Spinal cord (tissue), 9 donors: ENCODE measurements at regions not wholly inside any gene's neighbourhood (a gene's known extent, or its start where the extent isn't known, plus 50 kb on each side); places are given as distances from the start of the nearest gene placed in this dataset.

Experiments used
- DNase-seq, 6 donors: peaks; one replicate each; pipeline versions ENCODE4 v3.0.0 to v3.0.0-alpha.2; 2013 to 2015; ENCODE audit warnings: low spot score in 6 of 6, low read depth in 4 of 6
- H3K27ac ChIP-seq: one replicate; pipeline ENCODE4 v1.5.1; 2013; ENCODE audit warnings: low read depth, low read length, control low read depth
- H3K27me3 ChIP-seq: one replicate; pipeline ENCODE4 v1.6.1; 2013; ENCODE audit warnings: low read length; ENCODE audit not compliant: control insufficient read depth, insufficient read depth
- H3K36me3 ChIP-seq: one replicate; pipeline ENCODE4 v1.6.1; 2013; ENCODE audit warnings: low read length; ENCODE audit not compliant: control insufficient read depth, insufficient read depth
- H3K4me1 ChIP-seq: one replicate; pipeline ENCODE4 v1.6.1; 2013; ENCODE audit warnings: low read length; ENCODE audit not compliant: control insufficient read depth, insufficient read depth
- H3K4me3 ChIP-seq: one replicate; pipeline ENCODE4 v1.5.1; 2013; ENCODE audit warnings: low read depth, low read length, control low read depth
- H3K9me3 ChIP-seq: one replicate; pipeline ENCODE4 v1.6.1; 2013; ENCODE audit warnings: low read length; ENCODE audit not compliant: control insufficient read depth, insufficient read depth
- WGBS: methylation state at CpG from one replicate; pipeline ENCODE4 v1.1.5; 2013; ENCODE audit warnings: missing lambda C conversion rate; ENCODE audit not compliant: insufficient coverage; 5-methylcytosine and 5-hydroxymethylcytosine counted together
- donor health status: healthy.

- Histone ChIP-seq H3K27me3 (no peaks in the 10 kb centered on the region), H3K36me3 (no peaks in the 10 kb centered on the region), H3K4me1 (peaks cover 26% of the 10 kb centered on the region), H3K4me3 (no peak overlapping the region), H3K27ac (no peak overlapping the region), H3K9me3 (no peaks in the 10 kb centered on the region)
- DNase-seq, result no peak
- WGBS, result no CpG with 5 or more reads among the region's 1 CpG
Observed at GRCh38 chr20:57927376-57927775, 217.6 kb upstream of the PMEPA1 start.

GRCh38 chr20:57922706-57923105, 212.9 kb upstream of the PMEPA1 start:
- Histone ChIP-seq H3K27ac (no peak overlapping the region), H3K9me3 (no peaks in the 10 kb centered on the region), H3K36me3 (no peaks in the 10 kb centered on the region), H3K27me3 (no peaks in the 10 kb centered on the region), H3K4me1 (peaks cover 17% of the 10 kb centered on the region), H3K4me3 (no peak overlapping the region)
- peak in 4 of 6 donors; percentile 46 to 90 (median 64) for DNase-seq
- 24% methylated on average over 4 of the region's 10 CpGs for WGBS

- no peaks in the 10 kb centered on the region for H3K9me3 ChIP-seq
- H3K27ac ChIP-seq, result no peak overlapping the region
- H3K4me1 ChIP-seq, result peaks cover 17% of the 10 kb centered on the region
- H3K27me3 ChIP-seq, result no peaks in the 10 kb centered on the region
- WGBS, result 71% methylated on average over 1 of the region's 4 CpGs
- peak in 1 of 6 donors; percentile 56 for DNase-seq
- H3K4me3 ChIP-seq, result no peak overlapping the region
- no peaks in the 10 kb centered on the region for H3K36me3 ChIP-seq
Observed at GRCh38 chr20:57922083-57922482, 212.3 kb upstream of the PMEPA1 start.

GRCh38 chr20:57921676-57922075, 211.9 kb upstream of the PMEPA1 start:
- H3K27me3 ChIP-seq, result no peaks in the 10 kb centered on the region
- peak in 1 of 6 donors; percentile 65 for DNase-seq
- no peaks in the 10 kb centered on the region for H3K9me3 ChIP-seq
- no peak overlapping the region for H3K27ac ChIP-seq
- H3K4me3 ChIP-seq, result no peak overlapping the region
- 78% methylated on average over 8 of the region's 8 CpGs for WGBS
- no peaks in the 10 kb centered on the region for H3K36me3 ChIP-seq
- H3K4me1 ChIP-seq, result peaks cover 17% of the 10 kb centered on the region

- 96% methylated on average over 6 of the region's 6 CpGs for WGBS
- Histone ChIP-seq H3K4me3 (no peak overlapping the region), H3K9me3 (no peaks in the 10 kb centered on the region), H3K4me1 (peaks cover 17% of the 10 kb centered on the region), H3K27me3 (no peaks in the 10 kb centered on the region), H3K36me3 (no peaks in the 10 kb centered on the region), H3K27ac (no peak overlapping the region)
- DNase-seq, result no peak
Observed at GRCh38 chr20:57920971-57921370, 211.2 kb upstream of the PMEPA1 start.

- H3K9me3 ChIP-seq, result no peaks in the 10 kb centered on the region
- no peaks in the 10 kb centered on the region for H3K36me3 ChIP-seq
- no peaks in the 10 kb centered on the region for H3K27me3 ChIP-seq
- no peak overlapping the region for H3K27ac ChIP-seq
- peaks cover 17% of the 10 kb centered on the region for H3K4me1 ChIP-seq
- WGBS, result 87% methylated on average over 1 of the region's 3 CpGs
- H3K4me3 ChIP-seq, result no peak overlapping the region
- DNase-seq, result no peak
Observed at GRCh38 chr20:57919049-57919448, 209.2 kb upstream of the PMEPA1 start.

GRCh38 chr20:57918551-57918950, 208.7 kb upstream of the PMEPA1 start:
- H3K4me3 ChIP-seq, result no peak overlapping the region
- WGBS, result 83% methylated on average over 1 of the region's 4 CpGs
- no peaks in the 10 kb centered on the region for H3K9me3 ChIP-seq
- no peaks in the 10 kb centered on the region for H3K27me3 ChIP-seq
- H3K36me3 ChIP-seq, result no peaks in the 10 kb centered on the region
- peaks cover 14% of the 10 kb centered on the region for H3K4me1 ChIP-seq
- no peak overlapping the region for H3K27ac ChIP-seq
- DNase-seq, result no peak

- no peaks in the 10 kb centered on the region for H3K36me3 ChIP-seq
- no peak overlapping the region for H3K27ac ChIP-seq
- no peak overlapping the region for H3K4me3 ChIP-seq
- no peaks in the 10 kb centered on the region for H3K27me3 ChIP-seq
- WGBS, result 79% methylated on average over 4 of the region's 4 CpGs
- no peak for DNase-seq
- H3K9me3 ChIP-seq, result no peaks in the 10 kb centered on the region
- H3K4me1 ChIP-seq, result peaks cover 7% of the 10 kb centered on the region
Observed at GRCh38 chr20:57914205-57914604, 204.4 kb upstream of the PMEPA1 start.

GRCh38 chr20:57913156-57913930, 203.5 kb upstream of the PMEPA1 start:
- H3K36me3 ChIP-seq, result no peaks in the 10 kb centered on the region
- no peaks in the 10 kb centered on the region for H3K9me3 ChIP-seq
- peaks cover 16% of the 10 kb centered on the region for H3K4me1 ChIP-seq
- H3K27ac ChIP-seq, result no peak overlapping the region
- DNase-seq, result no peak
- WGBS, result 92% methylated on average over 12 of the region's 12 CpGs
- H3K27me3 ChIP-seq, result no peaks in the 10 kb centered on the region
- no peak overlapping the region for H3K4me3 ChIP-seq

GRCh38 chr20:57912227-57912582, 202.4 kb upstream of the PMEPA1 start:
- H3K27me3 ChIP-seq, result peaks cover 2% of the 10 kb centered on the region

More at GRCh38 chr20:57912227-57912582, 202.4 kb upstream of the PMEPA1 start:
- no peak overlapping the region for H3K27ac ChIP-seq
- 63% methylated on average over 3 of the region's 6 CpGs for WGBS
- no peak overlapping the region for H3K4me3 ChIP-seq
- no peaks in the 10 kb centered on the region for H3K9me3 ChIP-seq
- H3K36me3 ChIP-seq, result no peaks in the 10 kb centered on the region
- H3K4me1 ChIP-seq, result peaks cover 27% of the 10 kb centered on the region
- DNase-seq, result no peak
